Superior temporal gyrus (tissue), 1 donor: ENCODE measurements at regions not wholly inside any gene's neighbourhood (a gene's known extent, or its start where the extent isn't known, plus 50 kb on each side); places are given as distances from the start of the nearest gene placed in this dataset.
"Not testable (repeated sequence)": the region's sequence is repeated elsewhere in the genome, so short reads cannot be mapped to it uniquely, and the experiment has no call there.

Experiments
- DNase-seq: peaks from one replicate; pipeline ENCODE4 v3.0.0-alpha.2; 2016; ENCODE audit errors: extremely low spot score

DNA sequence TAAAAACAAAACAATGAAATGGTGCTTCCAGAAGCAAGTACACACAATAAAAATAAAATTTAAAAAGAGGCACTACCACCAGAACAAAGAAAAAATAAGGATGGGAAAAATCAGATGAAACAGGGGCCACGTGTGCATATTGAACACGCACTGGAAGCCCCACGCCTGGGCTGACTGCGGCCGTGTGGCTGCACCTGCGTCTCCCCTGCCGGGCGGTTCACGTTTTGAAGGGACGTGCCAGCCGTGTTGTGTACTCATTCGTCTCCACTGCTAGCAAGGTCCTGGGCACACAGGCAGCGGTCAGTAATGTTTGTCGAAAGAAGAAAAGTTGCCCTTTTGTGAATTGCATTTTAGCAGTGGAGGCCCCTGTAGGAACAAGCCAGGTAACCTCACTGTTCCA is 255.9 kb upstream of the RNF32 start:
- DNase-seq = no peak

DNA sequence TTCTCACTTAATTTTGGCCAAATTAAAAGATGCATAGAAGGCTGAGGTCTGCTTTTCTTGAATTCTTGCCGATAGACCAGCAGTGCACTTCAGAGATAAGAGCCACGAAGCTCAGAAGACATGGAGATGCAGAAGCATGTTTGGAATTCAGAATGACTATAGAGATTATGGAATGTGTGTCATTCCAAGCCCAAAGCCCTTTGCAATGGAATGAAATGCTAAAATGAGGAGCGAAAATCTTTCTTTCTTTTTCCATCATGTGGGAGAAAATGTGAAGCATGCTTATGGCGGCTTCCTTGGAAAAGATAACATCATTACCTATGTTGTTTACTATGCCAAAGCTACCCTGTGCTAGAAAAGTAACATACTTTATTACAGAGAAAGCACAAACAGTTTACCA is 257.0 kb upstream of the RNF32 start:
- no peak for DNase-seq

DNA sequence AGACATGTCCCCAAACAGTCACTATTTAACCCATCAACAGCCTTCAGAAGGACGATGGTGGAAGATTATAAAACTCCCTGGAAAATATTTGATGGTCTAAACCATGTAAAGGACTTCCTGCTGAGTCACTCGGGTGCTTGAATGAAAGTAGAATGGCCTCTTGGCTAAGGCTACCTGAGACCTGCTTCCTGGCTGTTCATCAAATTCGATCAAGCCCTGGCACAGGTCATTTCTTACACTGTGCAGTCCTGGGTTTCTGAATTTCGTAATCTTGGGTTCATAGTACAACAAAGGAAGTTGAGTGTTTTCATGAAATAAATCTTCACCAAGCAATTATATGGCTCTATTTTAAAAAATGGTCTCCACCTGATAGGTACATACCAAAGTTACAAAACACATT is 260.3 kb upstream of the RNF32 start:
- no peak for DNase-seq

DNA sequence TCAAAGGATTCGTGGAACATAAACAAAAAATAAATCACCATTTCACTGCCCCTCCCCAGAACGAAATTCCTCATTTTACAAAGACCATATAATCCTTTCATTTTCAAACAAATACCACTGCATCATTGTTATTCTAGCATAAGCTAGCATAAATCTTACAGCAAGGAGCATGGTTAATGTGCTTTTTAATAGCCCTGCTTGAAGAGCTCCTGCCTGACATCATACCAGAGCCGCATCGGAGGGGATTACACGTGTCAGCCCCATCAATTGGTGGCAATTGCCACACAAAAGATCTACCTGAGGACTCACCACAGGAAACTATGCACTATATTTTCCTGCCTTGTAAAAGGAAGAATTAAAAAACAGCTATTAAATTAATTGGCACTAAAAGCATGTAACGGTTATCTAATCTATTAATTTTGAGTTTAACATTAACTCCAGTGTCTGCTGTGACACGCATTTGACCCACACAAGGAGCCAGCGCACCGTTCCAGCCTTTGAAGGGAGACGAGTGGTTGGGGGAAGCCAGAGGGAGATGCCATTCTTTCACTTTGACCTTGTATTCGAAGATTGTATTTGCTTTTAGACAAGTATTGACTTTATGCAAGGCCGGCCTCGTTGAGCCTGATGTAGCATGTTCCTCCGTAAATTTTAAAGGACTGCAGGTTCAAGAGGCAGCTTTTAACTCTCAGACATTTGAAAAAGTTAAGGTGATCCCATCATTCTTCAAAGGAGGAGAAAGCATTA is 261.1 kb upstream of the RNF32 start:
- no peak for DNase-seq

DNA sequence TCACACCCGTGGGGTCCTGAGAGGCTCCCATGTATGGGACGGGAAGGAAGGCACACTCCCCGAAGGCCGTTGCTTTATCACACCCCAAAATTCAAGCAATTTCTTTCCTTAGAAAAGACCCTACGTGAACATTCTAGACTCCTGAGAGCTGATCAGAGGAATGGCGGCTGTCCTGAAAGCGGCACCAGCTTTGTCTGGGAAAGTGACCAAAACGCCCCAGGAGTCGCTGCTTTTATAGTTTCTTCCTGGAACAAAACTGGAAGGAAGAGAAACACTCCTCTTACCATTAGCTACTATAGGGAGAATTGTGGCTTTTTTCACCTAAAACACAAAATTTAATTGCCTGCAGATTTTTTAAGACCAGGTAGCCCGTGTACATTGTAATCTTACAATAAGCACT is 261.8 kb upstream of the RNF32 start:
- DNase-seq = no peak

DNA sequence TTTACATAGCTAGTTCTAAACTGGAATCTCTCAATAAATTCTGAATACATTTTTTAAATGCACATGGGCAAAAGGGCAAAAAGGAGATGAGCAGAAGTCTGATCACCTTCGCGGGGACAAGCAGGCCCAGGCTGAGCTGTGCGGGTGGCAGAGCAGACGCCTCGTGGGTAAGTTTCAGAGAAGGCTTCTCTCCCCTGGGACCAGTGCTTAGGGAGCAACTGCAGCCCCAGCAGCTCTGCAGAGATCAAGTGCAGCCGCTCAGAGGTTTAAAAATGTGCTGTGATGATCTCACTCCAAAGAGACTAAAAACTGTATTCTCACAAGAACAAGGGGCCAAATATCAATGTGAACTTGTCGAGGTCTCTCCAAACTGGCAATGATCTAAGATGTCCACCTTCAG is 264.3 kb upstream of the RNF32 start:
- DNase-seq = no peak

DNA sequence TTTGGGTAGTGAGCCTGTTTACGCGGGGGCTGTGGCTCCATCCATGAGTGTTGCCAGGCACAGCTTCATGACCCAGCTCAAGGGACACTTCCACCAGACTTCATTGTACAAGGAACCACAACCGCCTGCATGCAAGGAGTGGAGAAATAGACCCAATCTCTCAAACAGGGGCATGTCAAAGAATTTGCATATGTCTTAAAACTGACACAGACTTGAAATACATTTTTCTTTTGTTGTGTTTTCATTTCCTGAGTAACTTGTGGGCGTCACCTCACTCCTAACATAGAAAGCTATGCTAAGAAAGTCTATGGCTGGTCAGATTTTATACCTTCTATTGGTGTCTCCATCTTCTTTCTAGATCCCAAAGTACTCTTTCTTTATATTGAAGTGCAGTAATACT is 266.2 kb upstream of the RNF32 start:
- DNase-seq = no peak

DNA sequence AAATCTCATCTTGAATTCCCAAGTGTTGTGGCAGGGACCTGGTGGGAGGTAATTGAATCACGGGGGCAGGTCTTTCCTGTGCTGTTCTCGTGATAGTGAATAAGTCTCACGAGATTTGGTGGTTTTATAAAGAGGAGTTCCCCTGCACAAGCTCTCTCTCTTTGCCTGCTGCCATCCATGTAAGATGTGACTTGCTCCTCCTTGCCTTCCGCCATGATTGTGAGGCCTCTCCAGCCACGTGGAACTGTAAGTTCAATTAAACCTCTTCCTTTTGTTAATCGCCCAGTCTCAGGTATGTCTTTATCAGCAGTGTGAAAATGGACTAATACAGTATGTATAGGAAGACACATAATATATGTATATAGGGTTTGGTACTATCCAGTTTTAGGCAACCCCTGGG is 270.6 kb upstream of the RNF32 start:
- DNase-seq = not testable (repeated sequence)

DNA sequence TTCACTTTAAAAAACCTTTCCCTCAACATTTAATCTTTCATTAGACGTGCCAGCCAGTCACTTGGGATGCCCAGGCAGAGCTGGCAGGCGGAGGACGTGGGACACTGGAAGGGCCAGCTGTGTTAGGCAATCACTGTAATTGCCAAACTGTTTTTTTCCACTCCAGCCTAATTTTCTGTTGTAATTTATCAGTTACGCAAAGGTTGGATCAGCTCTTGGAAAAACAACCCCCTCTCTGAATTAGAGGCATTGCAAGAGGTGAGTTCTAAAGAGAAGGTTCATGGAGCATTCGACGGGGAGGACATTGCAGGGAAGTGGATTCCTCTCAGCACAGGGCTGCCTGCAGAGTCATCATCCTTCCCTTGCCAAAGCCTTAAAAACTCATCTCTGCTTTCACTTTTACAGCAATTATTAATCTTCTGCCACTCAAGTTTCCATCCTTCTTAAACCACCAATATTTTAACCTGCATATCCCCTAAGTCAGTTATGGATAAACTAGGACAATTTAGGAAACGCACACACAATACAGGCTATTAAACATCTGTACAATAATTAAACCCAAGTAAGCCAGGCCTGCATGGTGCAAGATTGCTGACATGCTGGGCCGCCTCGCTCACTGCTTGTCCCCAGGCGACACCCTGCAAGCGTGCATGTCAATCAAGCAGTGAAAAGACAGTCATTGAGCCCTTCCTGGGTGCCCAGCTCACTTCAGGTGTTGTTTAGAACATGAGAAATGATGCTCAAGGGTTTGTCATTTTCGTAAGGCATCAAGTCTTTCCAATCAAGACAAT is 272.3 kb upstream of the RNF32 start:
- DNase-seq = no peak

DNA sequence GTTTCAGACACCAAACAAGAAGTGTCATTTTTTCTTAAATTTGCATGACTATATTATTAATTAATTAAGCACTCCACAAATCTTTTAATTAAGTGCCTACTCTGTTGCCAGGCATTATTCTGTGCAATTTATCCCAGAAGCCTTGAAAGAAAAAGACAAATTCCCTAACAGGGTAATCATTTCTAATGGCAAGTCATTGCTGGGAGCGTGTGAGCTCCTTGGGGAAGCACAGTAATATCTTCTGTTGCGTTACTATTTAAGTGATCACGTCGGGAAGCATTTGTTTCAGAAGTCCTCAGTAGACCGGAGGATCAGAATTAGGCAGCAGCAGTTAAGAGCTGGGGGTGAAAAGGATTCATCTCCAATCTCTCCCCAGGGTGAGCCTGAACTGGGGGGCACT is 276.8 kb upstream of the RNF32 start:
- no peak for DNase-seq

DNA sequence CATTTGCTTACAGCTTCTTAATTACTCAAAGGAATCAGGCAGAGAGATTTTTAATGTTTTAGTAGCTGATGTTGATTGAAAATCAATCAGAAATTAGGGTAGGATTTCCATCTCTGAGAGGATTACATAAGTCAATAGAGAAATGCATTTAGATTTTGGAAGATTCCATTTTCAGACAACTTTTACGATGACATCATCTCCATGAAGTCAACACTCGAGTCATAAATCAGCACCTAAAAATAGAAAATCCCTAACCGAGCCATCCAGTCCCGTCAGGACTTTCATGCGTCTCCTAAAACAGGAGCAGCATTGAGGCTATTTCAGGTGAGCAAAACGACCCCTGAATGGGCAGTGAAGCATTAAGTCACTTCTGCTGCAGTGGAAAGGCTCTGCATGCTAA is 279.7 kb upstream of the RNF32 start:
- no peak for DNase-seq

DNA sequence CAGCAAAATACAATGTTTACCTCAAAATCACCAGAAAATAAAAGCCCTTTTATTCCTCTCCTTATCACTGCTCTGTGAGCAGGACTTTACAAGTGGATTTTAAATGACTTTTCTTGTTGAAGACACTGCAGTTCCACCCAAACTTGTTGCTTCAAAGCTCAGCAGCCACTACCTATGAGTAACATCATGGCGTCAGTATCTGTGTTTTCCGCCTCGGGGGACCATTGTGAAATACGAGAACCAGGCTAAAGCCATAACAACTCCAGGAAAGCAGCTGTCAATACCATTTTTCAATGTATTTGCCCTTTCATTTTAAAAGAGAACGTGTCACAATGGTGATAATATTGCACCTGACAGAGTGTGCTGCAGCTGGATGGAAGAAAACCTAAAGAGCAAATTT is 284.0 kb upstream of the RNF32 start:
- DNase-seq = no peak

DNA sequence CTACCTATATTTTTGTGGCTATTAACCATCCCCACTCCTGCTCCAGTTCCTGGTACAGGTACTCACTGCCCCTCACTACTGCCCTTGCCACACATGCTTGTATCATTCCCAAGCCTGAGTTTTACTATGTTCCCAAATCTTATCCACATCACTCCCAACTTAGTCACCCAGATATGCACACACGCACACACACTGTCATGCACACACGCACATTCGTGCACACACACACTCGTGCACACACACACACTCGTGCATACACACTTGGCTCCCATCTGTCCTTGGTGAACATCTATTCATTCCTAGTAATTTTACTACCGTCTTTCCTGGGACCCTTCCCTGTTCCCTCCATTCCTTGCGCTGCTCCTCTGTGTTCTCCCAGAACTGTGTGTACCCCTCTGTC is 287.2 kb upstream of the RNF32 start:
- DNase-seq = no peak

DNA sequence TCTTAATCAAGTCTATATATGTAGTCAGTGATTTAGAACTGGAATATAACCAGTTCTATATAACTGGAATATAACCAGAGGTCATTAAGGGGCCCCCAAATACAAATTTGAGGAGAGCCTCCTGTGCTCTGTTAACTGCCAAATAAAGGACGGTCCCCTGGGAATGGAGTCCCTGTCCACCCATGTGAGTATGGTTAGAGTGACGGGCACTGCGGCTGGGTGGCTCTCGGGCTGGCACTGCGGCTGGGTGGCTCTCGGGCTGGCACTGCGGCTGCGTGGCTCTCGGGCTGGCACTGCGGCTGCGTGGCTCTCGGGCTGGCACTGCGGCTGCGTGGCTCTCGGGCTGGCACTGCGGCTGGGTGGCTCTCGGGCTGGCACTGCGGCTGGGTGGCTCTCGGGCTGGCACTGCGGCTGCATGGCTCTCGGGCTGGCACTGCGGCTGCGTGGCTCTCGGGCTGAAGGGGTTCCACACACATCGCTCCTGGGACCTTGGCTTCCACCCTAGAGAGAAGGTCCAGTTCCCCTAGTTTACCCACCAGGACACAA is 292.8 kb upstream of the RNF32 start:
- DNase-seq = not testable (repeated sequence)

DNA sequence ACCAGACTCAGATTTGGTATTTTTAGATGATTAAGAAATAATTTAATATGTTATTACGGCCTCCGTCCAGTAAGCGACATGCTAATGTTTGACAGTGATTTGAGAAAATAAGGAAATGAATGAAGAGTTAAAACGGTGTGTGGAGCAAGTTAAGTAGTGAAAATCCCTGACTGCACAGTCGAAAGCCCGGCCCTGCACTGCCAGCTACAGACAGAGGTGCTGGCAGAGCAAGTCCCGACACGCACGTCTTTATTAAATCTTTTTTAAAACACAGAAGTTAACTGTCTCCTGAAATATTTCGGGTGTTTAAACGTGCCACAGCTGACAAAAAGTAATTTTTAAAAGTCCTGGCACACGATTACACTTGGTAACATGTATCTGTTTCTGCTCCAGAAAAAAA is 293.4 kb upstream of the RNF32 start:
- DNase-seq = no peak

DNA sequence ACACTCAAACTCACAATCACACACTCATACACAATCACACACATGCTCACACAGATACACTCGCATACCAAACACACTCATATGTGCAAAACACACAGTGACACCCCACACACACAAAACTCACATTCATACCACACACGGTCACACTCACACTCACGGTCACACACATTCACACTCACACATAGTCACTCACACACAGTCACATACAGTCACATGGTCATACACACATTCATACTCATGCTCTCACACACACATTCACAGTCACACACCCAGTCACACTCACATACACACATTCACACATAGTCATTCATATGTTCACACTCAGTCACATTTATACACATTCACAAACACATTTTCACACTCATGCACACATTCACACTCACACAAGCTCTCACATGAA is 296.0 kb upstream of the RNF32 start:
- no peak for DNase-seq

DNA sequence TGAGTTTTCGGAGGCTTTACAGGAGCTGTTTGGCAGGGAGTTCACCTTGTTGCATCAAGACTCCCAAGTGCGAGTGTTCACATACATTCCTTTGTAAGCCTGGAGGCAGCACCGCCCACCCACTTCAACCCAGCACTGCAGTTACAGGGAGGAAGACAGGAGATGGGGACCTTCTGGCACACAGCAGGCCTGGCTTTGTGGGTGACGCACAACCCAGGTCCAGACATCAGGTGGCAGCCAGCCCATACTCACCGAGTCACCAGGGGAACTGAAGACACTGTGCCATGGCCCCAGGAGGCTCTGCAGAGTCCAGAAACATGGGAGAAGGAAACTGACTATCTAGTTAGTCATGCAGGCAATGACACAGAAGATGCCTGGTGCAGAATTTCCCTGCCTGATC is 305.9 kb upstream of the RNF32 start:
- DNase-seq = no peak

DNA sequence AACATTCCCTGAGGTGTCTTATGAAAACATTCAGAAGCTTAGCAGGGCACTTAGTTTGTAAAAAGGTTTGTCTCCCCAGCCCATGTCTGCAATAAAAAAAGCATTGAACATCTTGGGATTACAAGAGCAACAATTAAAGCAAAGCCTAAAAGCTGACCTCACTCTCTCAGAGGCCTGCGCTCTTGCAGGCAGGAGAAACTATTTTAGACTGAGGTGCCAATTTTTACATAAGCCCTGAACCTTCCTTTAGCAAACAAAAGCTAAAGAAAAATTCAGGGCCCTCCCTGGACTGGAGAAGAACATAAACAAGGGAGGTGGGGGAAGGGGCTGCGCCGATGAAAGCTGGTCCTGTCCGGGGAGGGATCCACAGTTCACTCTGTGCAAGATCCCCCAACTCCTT is 312.7 kb upstream of the RNF32 start:
- no peak for DNase-seq

DNA sequence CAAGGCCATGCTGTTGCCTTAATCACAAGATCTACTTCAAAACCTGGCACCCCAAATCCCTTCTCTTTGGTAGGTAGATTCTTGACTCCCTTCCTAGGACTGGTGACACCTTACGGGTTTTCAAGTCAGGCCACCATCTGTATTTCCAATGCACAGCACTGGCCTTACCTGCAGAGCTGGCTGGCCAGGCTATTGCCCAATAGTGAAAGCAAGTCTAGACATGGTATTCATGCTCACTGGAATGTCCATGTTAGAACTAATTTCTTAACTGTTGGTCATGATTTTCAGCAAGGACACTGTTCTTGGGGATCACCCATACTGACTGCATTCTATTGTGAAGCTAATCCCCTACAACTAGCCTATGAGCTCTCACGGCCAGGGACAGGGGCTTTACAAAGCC is 313.1 kb upstream of the RNF32 start:
- no peak for DNase-seq

DNA sequence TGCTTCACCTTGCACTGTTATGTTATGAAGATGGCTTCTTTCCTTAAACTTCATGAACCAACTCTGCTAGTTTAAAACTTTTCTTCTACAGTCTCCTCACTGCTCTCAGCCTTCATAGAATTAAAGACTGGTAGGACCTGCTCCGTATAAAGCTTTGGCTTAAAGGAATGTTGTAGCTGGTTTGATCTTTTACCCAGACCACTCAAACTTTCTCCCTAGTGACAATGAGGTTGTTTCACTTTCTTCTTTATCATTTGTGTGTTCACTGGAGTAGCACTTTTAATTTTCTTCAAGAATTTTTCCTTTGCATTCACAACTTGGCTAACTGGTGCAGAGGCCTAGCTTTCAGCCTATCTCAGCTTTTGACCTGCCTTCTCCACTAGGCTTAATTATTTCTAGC is 316.4 kb upstream of the RNF32 start:
- DNase-seq = no peak

DNA sequence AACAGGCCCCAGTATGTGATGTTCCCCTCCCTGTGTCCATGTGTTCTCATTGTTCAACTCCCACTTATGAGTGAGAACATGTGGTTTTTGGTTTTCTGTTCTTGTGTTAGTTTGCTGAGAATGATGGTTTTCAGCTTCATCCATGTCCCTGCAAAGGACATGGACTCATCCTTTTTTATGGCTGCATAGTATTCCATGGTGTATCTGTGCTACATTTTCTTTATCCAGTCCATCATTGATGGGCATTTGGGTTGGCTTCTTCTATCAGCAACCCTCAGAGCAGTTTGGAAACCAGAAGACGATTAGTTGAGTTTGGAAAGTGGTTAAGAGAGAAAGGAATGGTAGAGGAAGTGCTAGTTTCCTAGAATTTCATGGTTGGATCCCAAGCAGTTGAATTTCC is 319.1 kb upstream of the RNF32 start:
- not testable (repeated sequence) for DNase-seq

DNA sequence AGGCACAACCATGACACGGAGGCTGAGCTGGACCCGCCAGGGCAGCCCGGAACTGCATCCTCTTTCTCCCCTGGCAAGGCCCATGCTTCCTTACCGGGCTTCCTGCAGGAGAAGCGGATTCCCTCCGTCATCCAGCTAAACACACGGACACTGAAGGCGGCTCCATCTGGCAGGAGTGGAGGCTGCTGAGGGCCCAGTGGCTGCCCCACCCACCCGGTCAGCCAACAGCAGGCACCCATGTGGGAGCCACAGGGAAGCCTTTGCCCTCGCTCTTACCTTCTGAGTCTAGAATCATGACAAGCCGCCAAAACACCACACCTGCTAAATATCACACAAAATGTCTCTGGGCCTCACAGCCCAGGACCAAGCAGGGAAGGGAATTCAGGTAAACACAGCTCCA is 321.6 kb upstream of the RNF32 start:
- no peak for DNase-seq

DNA sequence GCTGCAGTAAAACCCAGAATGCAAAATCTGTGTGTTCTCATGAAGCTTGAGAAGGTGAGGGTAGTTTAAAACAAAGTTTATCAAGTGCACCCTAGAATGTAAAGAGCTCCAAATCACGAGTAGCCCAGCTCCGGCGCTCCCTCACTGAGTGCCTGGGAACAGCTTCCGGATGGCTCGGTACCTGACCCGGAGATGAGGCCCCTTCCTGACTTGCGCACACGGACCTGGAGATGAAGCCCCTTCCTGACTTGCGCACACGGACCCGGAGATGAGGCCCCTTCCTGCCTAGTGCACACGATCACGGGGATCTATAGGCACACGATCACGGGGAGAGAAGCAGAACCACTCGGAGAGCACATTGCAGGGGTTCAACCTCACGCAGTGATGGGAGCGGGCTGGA is 322.1 kb upstream of the RNF32 start:
- no peak for DNase-seq
